Right renal cortex interstitium (tissue), 3 donors: ENCODE measurements at regions not wholly inside any gene's neighbourhood (a gene's known extent, or its start where the extent isn't known, plus 50 kb on each side); places are given as distances from the start of the nearest gene placed in this dataset.
"Not testable (repeated sequence)": the region's sequence is repeated elsewhere in the genome, so short reads cannot be mapped to it uniquely, and the experiment has no call there.

Experiments used
- DNase-seq, 3 donors: peaks; one replicate each; pipeline ENCODE4 v3.0.0-alpha.2; 2013; ENCODE audit warnings: low read depth in 3 of 3, low spot score in 2 of 3

GRCh38 chr7:65317372-65317771 is 56.3 kb upstream of the ZNF92 start:
- no peak for DNase-seq

GRCh38 chr7:65310761-65311160 is 62.9 kb upstream of the ZNF92 start:
- no peak for DNase-seq

GRCh38 chr7:65308300-65308678 is 65.4 kb upstream of the ZNF92 start:
- no peak for DNase-seq

- peak; percentile 43 to 56 (median 46) for DNase-seq
These were observed 65.9 kb upstream of the ZNF92 start for GRCh38 chr7:65307651-65308299.

GRCh38 chr7:65304175-65304574 is 69.5 kb upstream of the ZNF92 start:
- DNase-seq: no peak

- DNase-seq: no peak
These were observed 70.8 kb upstream of the ZNF92 start for GRCh38 chr7:65302883-65303282.

- DNase-seq: no peak
These were observed 72.6 kb upstream of the ZNF92 start for GRCh38 chr7:65301007-65301406.

- no peak for DNase-seq
These were observed 78.2 kb upstream of the ZNF92 start for GRCh38 chr7:65295409-65295808.

GRCh38 chr7:65290340-65290739 is 83.3 kb upstream of the ZNF92 start:
- DNase-seq: not testable (repeated sequence)

GRCh38 chr7:65287023-65287422 is 86.6 kb upstream of the ZNF92 start:
- DNase-seq: no peak

- no peak for DNase-seq
These were observed 87.5 kb upstream of the ZNF92 start for GRCh38 chr7:65285906-65286864.

- not testable (repeated sequence) for DNase-seq
These were observed 88.4 kb upstream of the ZNF92 start for GRCh38 chr7:65285241-65285640.

- DNase-seq: no peak
These were observed 93.9 kb upstream of the ZNF92 start for GRCh38 chr7:65279795-65280194.

- no peak for DNase-seq
These were observed 96.8 kb upstream of the ZNF92 start for GRCh38 chr7:65276822-65277221.

GRCh38 chr7:65271502-65271901 is 102.2 kb upstream of the ZNF92 start:
- not testable (repeated sequence) for DNase-seq

GRCh38 chr7:65269150-65269856 is 104.4 kb upstream of the ZNF92 start:
- peak; percentile 72 to 88 (median 82) for DNase-seq

GRCh38 chr7:65268782-65269149 is 104.9 kb upstream of the ZNF92 start:
- DNase-seq: no peak

GRCh38 chr7:65265933-65266519 is 107.6 kb upstream of the ZNF92 start:
- no peak for DNase-seq

GRCh38 chr7:65264258-65264657 is 109.4 kb upstream of the ZNF92 start:
- DNase-seq: no peak

GRCh38 chr7:65260673-65261072 is 113.0 kb upstream of the ZNF92 start:
- not testable (repeated sequence) for DNase-seq
